Neural crest cell (in vitro differentiated cells): ENCODE measurements at regions not wholly inside any gene's neighbourhood (a gene's known extent, or its start where the extent isn't known, plus 50 kb on each side); places are given as distances from the start of the nearest gene placed in this dataset.

Source experiments
- DNase-seq: peaks from one replicate; pipeline ENCODE4 v3.0.0; 2021; ENCODE audit warnings: low read depth, mixed read lengths, low spot score
- H3K27ac Mint-ChIP-seq: one replicate; pipeline ENCODE4 v1.8.0; 2021; ENCODE audit warnings: mild to moderate bottlenecking, mixed read lengths; ENCODE audit not compliant: unreplicated experiment
- H3K27me3 Mint-ChIP-seq: 2 replicates; pipeline ENCODE4 v1.8.0; 2021; ENCODE audit warnings: low read depth, mild to moderate bottlenecking, mixed read lengths
- H3K36me3 Mint-ChIP-seq: 2 replicates; pipeline ENCODE4 v1.8.0; 2021; ENCODE audit warnings: low read depth, mild to moderate bottlenecking, mixed read lengths
- H3K4me1 Mint-ChIP-seq: 2 replicates; pipeline ENCODE4 v1.8.0; 2021; ENCODE audit warnings: mixed read lengths
- H3K4me3 Mint-ChIP-seq: one replicate; pipeline ENCODE4 v1.8.0; 2021; ENCODE audit warnings: mild to moderate bottlenecking, mixed read lengths
- H3K9me3 Mint-ChIP-seq: 2 replicates; pipeline ENCODE4 v1.8.0; 2021; ENCODE audit warnings: mixed read lengths
- TF ChIP-seq, protein P1 (sequence below): fragments of 200-600 bp; sonication (generic); conservative IDR thresholded peaks from 2 replicates; pipeline ENCODE4 v1.5.0; 2021; ENCODE audit warnings: antibody characterized with exemption, mild to moderate bottlenecking

DNA sequence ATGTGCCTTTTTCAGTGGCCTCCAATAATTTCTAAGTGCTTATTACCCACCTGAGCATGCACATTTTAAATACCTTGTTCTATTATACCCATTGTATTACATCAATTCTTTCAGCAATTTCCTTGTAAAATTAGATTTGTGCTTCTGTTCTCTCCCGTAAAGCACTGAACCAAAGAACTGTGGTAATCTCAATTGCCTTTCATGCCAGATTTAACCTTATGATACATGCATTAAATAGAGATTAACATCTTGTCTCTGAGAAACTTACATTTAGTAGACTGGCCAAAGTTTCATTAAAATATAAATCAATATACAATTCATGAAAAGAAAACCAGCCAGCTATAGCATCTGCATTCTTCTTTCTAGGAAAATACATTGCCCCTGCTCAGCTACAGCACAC is 137.2 kb downstream of the EFNB2 start:
- peaks cover 10% of the 10 kb centered on the region for H3K4me1 Mint-ChIP-seq
- no peaks in the 10 kb centered on the region for H3K9me3 Mint-ChIP-seq
- DNase-seq: no peak
- TF ChIP-seq, protein P1, sequence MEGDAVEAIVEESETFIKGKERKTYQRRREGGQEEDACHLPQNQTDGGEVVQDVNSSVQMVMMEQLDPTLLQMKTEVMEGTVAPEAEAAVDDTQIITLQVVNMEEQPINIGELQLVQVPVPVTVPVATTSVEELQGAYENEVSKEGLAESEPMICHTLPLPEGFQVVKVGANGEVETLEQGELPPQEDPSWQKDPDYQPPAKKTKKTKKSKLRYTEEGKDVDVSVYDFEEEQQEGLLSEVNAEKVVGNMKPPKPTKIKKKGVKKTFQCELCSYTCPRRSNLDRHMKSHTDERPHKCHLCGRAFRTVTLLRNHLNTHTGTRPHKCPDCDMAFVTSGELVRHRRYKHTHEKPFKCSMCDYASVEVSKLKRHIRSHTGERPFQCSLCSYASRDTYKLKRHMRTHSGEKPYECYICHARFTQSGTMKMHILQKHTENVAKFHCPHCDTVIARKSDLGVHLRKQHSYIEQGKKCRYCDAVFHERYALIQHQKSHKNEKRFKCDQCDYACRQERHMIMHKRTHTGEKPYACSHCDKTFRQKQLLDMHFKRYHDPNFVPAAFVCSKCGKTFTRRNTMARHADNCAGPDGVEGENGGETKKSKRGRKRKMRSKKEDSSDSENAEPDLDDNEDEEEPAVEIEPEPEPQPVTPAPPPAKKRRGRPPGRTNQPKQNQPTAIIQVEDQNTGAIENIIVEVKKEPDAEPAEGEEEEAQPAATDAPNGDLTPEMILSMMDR: no peak
- no peak overlapping the region for H3K27ac Mint-ChIP-seq
- H3K36me3 Mint-ChIP-seq: no peaks in the 10 kb centered on the region
- H3K4me3 Mint-ChIP-seq: no peak overlapping the region
- no peaks in the 10 kb centered on the region for H3K27me3 Mint-ChIP-seq

GRCh38 chr13:106393776-106394175 is 141.7 kb downstream of the EFNB2 start:
- Mint-ChIP-seq H3K4me1 (peaks cover 18% of the 10 kb centered on the region), H3K9me3 (no peaks in the 10 kb centered on the region), H3K27ac (no peak overlapping the region), H3K4me3 (no peak overlapping the region), H3K36me3 (no peaks in the 10 kb centered on the region), H3K27me3 (no peaks in the 10 kb centered on the region)
- TF ChIP-seq, protein P1: no peak
- DNase-seq: no peak

DNA sequence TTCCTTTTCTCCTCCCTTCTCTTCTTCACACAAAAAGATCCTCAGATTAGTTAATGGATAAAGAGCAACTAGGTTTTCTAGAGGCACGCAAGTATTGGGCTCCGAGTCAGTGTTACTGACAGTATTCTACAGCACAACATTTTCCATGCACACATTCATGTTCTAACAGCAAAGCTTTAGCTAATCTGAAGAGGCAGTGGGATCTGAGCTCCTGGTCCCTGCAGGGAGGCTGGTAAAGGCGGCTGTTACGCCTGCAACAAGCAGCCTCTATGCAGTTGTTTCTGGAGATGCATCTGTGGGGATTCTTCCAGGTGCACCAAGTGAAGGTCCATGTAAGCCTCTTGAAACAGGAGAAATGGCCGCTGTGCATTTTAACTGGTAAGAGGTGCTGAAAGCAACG is 143.8 kb downstream of the EFNB2 start:
- no peaks in the 10 kb centered on the region for H3K9me3 Mint-ChIP-seq
- peaks cover 18% of the 10 kb centered on the region for H3K4me1 Mint-ChIP-seq
- H3K4me3 Mint-ChIP-seq: no peak overlapping the region
- TF ChIP-seq, protein P1: no peak
- H3K27me3 Mint-ChIP-seq: no peaks in the 10 kb centered on the region
- H3K27ac Mint-ChIP-seq: no peak overlapping the region
- no peaks in the 10 kb centered on the region for H3K36me3 Mint-ChIP-seq
- no peak for DNase-seq

DNA sequence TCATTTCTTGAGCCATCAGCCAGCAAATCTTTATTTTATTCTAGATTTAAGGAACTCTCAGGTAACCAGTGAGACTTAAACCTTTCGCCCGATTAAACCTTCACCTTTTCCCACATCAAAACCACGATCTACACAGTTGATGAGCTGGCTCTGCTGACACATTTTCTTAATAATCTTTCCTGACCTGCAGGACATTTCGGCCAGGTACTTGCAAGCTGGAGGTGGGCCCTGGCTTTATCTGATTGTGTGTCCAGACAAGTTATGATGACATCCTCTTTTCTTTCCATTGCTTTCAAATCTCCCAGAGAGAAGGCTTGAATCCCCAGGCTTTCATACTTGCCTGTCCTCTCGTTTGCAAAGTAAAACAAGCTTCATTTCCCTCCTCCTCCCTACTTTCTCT is 144.2 kb downstream of the EFNB2 start:
- H3K4me1 Mint-ChIP-seq: peaks cover 18% of the 10 kb centered on the region
- H3K27ac Mint-ChIP-seq: no peak overlapping the region
- no peak for DNase-seq
- no peak overlapping the region for H3K4me3 Mint-ChIP-seq
- H3K9me3 Mint-ChIP-seq: no peaks in the 10 kb centered on the region
- no peaks in the 10 kb centered on the region for H3K36me3 Mint-ChIP-seq
- TF ChIP-seq, protein P1: no peak
- H3K27me3 Mint-ChIP-seq: no peaks in the 10 kb centered on the region

DNA sequence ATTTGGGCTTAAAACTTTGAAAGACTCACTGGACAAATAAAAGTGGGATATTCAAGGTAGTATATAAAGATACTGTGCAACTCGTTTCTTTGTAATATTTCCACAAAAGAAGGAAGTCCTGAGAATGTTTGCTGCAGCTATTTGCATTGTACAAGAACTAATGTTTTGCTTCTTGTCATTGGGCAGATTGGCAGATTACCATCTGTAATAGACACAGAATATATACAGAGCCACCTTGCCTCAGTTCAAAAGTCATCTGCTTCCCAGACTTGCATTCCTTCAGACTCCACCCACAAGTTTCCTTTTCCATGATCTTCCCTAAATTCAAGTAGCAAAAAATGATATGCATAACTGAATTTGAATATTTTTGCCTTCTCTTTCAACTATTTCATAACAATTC is 145.1 kb downstream of the EFNB2 start:
- no peak overlapping the region for H3K4me3 Mint-ChIP-seq
- H3K27me3 Mint-ChIP-seq: no peaks in the 10 kb centered on the region
- no peaks in the 10 kb centered on the region for H3K36me3 Mint-ChIP-seq
- H3K27ac Mint-ChIP-seq: no peak overlapping the region
- DNase-seq: no peak
- TF ChIP-seq, protein P1: no peak
- H3K9me3 Mint-ChIP-seq: no peaks in the 10 kb centered on the region
- peaks cover 24% of the 10 kb centered on the region for H3K4me1 Mint-ChIP-seq

DNA sequence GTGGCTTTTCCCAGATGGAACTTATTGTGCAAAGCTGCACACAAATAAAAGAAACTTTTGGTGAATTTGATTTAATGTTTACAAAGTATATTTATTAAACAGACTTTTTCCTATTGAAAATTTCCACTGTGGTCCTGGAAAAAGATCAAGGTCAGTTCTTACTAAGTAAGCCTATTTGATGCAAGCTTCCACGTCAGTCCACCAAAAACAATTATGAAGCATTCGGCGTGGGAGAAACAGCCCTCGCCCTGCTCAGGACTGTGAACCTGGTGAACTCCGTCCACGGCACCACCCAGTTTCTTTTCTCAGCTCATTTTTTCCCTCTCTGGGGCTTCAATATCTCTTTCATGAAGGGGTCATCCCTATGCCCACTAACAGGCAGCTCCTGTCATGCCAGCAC is 149.8 kb downstream of the EFNB2 start:
- DNase-seq: no peak
- peaks cover 33% of the 10 kb centered on the region for H3K4me1 Mint-ChIP-seq
- TF ChIP-seq, protein P1: no peak
- H3K27me3 Mint-ChIP-seq: no peaks in the 10 kb centered on the region
- H3K4me3 Mint-ChIP-seq: no peak overlapping the region
- no peaks in the 10 kb centered on the region for H3K9me3 Mint-ChIP-seq
- H3K36me3 Mint-ChIP-seq: no peaks in the 10 kb centered on the region
- no peak overlapping the region for H3K27ac Mint-ChIP-seq
